Mucosa of gallbladder (tissue), 1 donor: ENCODE measurements at regions not wholly inside any gene's neighbourhood (a gene's known extent, or its start where the extent isn't known, plus 50 kb on each side); places are given as distances from the start of the nearest gene placed in this dataset.

Experiments
- DNase-seq: peaks from one replicate; pipeline ENCODE4 v3.0.0-alpha.2; 2020; ENCODE audit warnings: low spot score
- donor health status: DM: no; HTN: no; CAD: no.

DNA sequence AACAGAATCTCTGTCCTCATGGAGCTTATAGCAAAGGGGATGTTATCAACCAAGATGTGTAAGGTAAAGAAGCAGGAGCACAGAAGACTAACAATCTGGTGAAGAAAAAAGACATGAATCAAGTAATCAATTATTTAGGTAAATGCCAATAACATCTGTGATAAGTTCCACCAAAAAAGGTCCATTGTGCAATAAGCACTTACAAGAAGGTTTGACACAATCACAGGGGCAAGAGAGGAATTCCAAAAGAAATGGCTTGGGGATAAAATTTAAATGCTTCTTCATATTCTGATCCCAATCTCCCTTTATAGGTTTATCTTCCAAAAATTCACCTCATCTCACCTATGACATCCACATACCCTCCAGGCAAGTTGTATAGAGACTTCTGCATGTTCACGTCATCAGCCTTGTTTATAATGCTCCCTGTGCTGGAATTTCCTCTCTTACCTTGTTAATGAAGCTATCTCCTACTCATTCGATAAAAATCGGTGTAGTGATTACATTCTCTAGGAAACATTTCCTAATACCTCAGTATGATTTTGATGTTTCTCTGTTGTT is 53.6 kb upstream of the DPT start:
- DNase-seq: no peak

DNA sequence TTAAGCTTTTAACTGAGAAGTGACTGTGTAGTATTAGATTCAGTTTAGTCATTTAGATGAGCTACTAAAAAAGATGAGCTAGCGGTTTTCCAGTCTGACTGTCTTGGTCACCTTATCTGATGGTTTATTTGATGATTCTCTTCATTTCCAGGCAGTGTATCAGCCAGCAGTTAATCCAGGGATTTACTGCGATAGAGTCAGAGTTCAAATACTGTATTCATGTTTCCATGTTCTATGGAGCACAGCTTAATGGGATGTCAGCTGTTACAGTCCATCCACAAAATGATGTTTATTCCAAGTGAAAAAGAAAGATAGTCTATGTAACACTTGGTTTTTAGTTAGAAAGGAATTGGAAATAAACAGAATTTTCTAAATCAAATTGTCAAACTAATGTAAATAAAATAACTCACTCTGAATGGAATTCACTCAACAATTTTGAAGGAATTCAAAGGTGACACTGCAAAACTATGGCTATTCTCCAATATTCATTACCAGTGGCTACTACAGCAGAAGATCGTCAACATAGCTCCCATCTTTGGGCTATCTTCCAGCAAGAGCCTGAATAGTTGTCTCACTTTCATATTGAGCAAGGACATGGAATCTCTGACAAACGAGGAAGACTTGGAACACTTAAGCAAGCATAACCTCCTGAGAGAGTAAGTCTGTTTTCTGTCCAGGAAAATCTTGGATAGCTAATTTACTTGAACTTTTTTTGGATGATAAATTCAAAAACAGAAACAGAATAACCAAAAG is 54.6 kb upstream of the DPT start:
- peak; percentile 20 for DNase-seq

DNA sequence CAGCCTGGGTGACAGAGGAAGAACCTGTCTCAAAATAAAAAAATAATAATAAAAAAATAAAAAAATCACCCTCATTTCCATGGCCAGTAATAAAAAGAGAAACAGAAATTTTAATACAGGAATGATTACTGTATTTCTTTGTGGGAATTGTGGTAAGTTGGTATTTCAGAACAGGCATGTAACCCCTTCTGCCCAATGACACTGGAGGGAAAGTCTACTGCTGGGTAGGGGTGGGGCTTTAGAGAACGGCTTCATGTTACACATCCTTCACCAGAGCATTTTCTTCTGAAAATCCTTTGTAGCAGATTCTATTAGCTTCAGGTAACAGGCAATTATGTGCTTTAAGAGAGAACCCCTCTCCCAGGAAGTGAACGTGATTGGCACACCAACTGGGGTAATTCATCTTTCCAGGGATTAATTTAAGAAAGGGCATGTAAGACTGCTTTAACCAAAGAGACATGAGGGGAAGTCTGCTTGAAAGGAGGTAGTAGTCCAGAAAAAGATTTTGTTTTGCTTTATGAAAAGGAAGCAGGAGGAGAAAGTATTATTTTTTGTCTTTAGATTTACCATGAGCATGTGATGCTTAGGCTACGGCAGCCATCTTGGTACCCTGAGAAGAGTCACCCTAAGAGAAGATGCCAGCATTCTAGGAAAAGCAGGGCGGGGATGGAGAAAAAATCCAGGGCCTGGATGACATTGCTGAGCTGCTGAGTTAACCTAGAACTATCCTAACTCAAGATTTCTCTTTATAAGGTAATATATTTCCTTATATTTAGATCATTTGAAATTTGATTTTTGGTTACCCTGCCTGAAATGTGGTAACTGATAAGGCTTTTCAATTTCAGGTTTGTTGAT is 57.7 kb upstream of the DPT start:
- DNase-seq: no peak

DNA sequence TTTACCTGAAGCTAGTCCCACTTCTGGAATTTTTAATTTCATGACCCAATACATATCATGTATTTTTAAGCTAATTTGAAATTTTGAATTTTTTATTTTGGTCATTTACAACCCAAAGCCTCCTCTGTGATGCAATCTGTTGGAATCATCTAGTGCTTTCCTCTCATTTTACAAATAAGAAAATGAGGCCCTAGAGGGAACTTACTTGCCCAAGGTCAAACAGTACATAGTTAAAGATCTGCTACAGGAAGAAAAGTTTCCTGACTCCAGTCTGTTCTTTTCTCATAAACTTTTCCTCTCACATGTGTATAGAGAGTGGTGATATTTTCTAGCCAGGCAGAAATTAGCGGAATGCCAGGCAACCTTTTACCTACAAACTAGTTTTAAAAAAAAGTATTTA is 59.3 kb upstream of the DPT start:
- no peak for DNase-seq

DNA sequence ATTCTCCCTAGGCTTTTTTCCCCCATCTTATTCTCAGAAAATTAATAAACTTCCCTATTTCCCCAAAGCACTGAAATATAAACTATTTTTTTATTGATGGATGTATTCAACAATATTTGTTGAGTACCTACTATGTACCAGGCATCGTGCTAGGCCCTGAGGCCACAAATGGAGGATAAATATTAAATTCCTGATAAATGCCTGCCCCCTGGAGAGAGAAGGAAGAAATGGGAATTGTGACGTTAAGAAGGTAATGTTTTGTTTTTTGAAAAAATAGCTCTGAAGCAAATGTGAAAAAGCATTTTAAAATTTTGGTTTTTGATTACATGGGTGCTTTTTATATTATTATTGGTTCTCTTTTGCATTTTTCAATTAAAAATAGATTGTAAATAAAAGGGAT is 60.5 kb upstream of the DPT start:
- no peak for DNase-seq

DNA sequence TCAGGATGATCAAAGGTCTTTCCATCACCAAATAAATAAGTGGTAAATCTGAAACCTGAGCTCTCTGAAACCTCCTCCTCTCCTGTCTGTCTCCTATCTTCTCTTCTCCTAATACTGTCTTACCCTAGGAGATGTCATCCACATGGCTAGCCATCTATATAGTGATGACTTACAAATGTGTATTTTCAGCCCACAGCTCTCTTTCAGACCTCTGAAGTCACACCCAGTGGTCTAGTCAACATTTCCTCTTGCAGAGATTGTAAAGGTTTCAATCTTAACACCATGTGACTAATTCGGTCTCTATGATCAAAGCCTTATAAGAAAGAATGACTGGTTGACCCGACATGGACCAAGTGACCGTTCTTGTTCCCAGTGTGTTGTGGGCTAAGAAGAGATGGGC is 63.1 kb upstream of the DPT start:
- DNase-seq: no peak

DNA sequence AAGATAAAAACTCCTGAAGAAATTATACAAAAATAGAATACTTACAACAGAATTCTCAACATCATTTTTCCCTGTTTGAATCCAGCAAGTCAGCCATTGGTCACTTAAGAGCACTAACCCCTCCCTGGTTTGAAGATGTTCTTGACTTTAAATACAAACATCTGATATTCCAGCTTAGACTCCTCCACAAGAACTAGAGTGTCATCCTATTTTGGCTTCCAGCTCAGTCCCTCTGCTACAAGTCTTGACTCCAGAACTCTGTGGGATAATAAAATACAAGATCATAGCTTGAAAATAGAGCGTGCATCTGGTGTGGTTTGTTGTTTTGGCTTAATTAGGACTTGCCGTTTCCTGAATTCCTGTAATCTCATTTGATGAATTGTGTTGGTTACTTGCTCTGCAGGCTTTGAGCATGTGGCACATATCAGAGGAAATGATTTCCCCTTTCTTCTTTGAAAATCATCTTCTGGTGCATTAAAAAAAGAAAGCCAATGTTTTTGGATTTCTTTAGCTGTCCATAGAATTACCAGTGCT is 63.7 kb upstream of the DPT start:
- no peak for DNase-seq

DNA sequence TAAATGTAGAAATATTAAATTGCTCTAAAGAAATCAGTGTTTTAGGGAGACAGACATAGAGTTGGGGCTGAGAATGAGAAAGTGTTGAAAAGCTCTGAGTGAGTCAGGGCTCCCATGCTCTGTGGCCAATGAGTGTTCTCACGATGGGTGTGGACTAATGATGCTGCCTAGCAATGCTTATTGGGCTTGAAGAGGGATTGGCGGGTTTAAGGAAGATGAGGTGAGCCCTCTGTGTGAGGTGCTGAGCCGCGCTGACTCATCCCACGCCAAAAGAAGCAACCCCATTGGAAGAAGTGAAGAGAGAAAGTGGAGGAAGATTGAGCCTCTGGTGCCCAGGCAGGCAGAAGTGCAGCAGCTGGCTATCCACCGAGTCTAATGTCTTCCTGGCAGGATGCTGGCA is 65.1 kb upstream of the DPT start:
- no peak for DNase-seq

DNA sequence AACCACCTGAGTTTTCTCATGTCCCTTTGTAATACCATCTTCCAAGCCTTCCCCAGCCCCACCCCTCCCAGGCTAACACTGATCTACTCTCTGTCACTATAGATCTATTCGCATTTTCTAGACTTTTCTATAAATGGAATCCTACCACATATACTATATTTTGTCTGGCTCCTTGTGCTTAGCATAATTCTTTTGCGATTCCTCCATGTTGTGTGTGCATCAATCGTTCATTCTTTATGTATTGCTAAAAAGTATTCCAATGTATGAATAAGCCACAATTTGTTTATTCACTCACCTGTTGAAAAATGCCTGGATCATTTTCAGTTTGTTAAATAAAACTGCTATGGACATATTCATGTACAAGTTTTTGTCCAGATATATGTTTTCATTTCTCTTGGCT is 66.7 kb upstream of the DPT start:
- no peak for DNase-seq

DNA sequence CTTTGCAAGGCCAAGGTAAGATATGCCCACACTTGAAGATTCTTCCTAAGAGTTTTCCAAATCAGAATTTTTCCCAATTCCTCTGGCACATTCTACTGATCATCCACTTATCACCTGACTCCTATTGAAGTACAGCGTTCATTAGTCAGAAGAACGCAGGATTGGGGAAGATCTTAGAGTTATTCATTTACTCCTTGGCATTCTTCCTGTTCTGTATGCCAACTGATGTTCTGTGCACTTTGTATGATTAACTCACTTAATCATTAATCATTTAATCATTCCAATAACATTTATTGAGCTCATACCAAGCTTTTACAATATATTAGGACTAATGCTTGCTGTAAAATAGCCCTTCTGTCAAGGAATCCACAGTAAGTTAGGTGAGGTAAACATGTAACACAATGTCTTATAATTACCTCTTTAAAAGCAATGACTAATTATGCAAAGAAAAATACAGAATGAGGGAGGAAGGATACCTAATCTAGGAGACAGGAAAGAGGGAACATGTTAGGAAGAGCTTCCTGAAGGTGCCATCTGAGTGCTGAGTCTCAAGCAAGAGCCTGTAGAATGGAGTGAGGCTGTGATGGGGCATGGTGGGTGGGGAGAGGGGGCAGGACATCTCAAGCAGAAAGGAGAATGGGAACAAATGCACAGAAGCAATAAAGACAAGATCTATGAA is 71.1 kb upstream of the DPT start:
- DNase-seq: peak; percentile 13

DNA sequence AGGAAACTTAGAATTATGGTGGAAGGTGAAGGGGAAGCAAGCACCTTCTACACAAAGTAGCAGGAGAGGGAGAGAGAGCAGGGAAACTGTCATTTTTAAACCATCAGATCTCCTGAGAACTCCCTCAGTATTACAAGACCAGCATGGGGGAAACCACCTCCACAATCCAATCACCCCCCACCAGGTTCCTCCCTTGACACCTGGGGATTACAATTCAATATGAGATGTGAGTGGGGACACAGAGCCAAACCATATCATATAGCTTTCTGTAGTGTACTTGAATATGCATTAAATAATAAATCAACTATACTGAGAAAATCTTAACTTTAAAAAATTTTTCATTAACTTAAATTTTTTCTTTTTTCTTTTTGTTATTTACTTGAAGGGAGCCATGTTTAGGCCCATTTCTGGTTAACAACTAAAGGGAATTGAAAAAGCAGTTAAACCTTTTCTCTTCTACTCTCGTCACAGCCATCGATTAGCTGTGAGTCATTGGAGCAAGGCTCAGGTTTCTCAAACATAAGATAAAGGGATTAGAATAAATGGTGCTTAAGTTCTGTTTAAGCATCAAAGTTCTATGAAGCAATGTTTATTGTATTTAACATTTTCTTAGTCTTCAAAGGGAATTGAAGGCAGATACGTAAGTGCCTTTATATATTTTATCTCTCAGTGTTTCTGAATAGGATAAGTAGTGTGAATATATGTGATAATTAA is 72.2 kb upstream of the DPT start:
- DNase-seq: peak; percentile 67

DNA sequence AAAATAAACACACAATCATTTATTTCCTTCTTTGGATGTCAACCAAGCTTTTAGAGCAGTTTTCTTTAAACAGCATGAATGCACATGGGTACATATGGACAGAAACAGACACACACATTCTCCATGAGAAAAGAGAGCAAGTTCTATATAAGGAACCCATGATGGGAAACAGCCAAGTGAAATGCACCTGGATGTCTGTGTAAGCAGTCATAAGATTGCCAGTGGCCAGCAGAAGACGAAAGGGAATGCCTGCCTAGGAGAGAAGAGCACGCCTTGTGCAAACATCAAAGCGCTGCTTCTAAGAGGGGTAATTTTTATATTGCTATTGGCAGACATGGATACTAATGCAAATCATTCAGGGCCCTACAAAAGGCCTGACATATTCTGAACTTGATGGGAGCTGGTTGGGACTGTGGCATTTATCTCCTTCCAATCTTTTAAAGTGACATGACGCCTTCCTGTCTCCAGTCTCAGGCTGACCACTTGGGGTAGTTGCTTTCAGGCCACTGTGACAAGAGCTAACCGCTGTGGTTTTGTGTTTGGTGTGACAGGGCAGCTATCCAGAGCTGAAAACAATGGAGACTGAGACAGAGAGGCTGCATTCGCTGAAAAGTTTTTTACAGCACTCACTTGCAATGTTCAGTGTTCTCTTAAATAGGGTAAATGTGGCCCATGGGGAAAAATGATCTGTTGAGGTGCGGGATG is 75.0 kb upstream of the DPT start:
- peak; percentile 40 for DNase-seq

DNA sequence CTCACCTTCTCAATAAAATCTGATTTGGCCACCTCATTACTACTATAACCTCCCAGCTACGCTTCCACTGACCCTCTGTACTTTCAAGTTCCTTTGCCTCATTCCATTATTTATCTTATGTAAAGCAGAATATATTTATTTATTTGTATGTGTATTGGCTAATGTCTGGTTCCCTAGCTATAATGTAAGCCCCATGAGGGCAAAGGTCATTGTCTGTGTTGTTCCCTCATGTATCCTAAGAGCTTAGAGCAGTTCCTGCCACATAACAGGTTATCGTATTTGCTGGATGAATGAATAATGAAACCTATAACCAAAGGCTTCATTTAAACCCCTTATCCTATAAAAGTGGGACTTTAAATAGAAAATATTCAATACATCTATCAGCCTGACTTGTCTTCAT is 77.9 kb upstream of the DPT start:
- no peak for DNase-seq

DNA sequence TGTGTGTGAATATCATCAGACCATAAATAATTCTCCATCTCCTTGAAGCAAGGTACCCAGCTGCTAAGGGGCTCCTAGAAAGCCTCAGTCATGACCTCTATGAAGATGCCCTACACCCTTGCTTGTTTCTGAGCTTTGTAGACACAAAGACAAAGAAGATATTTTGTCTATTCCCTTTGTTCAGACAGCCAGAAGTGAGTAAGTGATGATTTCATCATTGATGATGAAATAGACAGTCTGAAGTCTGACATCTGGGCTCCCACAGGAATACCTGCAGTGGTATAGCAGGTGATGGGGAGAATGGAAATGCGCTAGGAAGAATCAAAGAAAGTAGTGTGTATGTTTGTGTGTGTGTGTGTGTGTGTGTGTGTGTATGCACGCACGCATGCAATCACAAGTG is 82.2 kb upstream of the DPT start:
- DNase-seq: no peak

DNA sequence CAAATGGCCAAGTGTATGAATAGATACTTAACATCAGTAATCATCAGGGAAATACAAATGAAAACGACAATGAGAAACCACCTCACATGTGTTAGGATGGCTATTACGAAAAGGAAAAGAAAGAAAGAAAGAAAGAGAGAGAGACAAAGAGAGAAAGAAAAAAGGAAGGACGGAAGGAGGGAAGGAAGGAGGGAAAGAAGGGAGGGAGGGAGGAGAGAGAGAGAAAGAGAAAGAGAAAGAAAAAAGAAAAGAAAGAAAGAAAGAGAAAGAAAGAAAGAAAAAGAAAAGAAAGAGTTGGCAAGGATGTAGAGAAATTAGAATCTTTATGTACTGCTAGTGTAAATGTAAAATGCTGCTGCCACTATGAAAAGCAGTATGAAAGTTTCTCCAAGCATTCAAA is 90.7 kb upstream of the DPT start:
- DNase-seq: no peak

DNA sequence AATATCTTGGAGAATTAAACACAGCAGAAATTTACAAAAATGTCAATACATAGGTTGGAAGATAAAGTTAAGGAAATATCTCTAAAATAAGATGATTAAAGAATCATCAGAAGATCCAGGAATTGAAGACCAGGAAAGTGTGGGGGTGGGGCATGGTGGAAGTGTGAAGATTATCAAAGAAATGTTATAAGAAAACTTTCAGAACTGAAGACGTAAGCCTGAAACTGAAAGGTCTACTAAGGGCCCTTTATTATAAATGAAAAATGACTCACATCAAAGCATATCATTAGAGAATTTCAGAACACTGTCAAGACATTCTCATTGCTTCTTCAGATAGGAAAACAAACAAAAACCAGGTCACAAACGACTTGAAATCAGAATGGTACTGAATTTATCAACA is 92.4 kb upstream of the DPT start:
- DNase-seq: no peak

DNA sequence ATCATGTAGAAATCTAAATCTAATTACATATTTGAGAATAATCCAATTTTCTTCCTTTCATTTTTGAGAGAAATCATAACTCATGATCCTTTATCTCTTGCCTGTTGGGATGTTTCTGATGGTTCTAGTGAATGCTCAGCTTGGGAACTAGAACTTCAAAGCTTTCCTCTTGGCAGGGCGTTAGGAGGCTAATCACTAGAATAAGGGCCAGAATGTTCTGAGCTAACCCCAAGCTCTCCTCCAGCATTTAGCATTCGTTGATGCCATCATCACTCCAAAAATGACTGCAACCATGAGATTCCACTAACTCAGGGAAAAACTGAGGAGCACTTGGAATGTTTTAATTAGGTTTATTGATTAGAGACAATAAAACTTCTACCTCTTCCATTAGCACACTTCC is 93.9 kb upstream of the DPT start:
- no peak for DNase-seq

DNA sequence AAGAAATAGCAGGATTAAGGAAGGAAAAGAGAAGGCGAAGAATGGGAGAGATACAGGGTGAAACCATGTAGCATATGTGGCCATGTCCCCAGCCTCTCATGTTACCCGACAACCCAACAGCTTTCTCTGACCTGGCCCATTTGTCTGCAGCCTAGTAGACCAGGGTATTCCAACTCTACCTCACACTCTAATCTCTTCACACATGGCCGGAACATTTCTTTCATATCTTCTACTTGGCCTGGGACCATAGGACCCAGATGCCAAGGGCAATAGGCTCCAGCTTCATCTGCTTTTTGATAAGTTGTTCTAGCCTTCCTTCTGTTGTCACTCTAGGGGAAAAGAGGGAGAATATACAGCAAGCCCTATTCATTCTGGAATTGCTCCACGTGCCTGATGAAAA is 95.0 kb upstream of the DPT start:
- no peak for DNase-seq

DNA sequence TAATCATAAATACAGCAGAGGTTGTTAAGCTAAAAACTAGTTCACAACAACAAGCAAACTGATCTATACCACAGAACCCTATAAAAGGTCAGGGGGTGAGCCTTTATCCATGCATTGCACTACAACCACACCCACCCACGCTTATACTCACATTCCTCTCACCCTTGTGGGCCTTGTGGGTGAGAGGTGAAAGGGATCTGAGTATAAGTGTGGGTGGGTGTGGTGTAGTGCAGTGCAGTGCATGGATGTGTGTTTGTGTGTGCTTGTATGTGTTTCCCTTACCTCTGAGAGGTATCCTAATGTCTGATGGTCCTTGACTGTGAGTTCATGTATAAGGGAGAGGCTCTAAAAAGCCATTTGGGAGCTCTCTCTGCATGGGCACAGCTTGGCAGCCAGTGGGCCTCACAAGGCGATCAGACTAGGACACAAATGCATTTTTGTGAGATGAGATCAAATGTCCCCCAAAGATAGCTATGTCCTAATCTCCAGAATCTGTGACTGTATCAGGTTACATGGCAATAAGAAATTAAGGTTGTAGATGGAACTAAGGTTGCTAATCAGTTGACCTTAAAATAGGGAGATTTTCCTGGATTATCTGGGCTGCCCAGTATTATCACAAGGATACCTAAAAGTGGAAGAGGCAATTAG is 95.5 kb upstream of the DPT start:
- DNase-seq: no peak

DNA sequence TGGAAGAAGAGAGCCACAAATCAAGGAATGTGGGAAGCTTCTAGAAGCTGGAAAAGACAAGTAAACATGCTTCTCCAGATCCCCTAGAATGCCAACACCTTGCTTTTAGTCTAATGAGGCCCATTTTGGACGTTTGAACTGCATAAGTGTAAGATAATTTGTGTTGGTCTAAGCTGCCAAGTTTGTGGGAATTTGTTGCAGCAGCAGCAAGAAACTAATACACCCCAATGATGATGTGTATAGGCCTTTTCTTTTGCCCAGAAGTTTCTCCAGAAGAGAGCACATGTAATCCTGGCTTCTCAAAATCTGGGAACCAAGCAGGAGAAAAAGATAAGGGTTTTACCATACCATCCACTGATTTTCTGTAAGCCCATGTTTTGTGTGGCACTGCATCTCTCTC is 96.1 kb upstream of the DPT start:
- no peak for DNase-seq
